HCT116 (cell line): ENCODE measurements at regions not wholly inside any gene's neighbourhood (a gene's known extent, or its start where the extent isn't known, plus 50 kb on each side); places are given as distances from the start of the nearest gene placed in this dataset.

Experiments used
- ATAC-seq: fragments of 200-7000 bp; cut with Tn5 transposase; 2 replicates; pipeline ENCODE4 v1.9.1; 2020; ENCODE audit warnings: mild to moderate bottlenecking, moderate library complexity
- BruUV-seq: library from RNA; stranded (reverse); fragments of 400-500 nt; replicated peaks from 2 replicates; lab custom pipeline; 2021; lab: Mats Ljungman, UMichigan
- CTCF ChIA-PET: fragments of 300-600 bp; sonication (Branson Sonifier 250); formaldehyde crosslinking; loops from one replicate; lab custom pipeline; 2021; ENCODE audit warnings: antibody characterized with exemption; lab: Charles Lee
- POLR2A ChIA-PET: fragments of 300-600, 350-600 bp; sonication (Branson Sonifier 250); formaldehyde crosslinking; loops from one replicate; lab custom pipeline; 2021; ENCODE audit warnings: antibody characterized with exemption; lab: Charles Lee
- RAD21 ChIA-PET, 2 experiments: fragments of 300-600 bp; sonication (Branson Sonifier 250); formaldehyde crosslinking; loops; one replicate each; lab custom pipeline; 2023; ENCODE audit warnings: low total read pairs in 2 of 2; ENCODE audit not compliant: uncharacterized antibody in 2 of 2, unreplicated experiment in 2 of 2, low non-redundant PET in 1 of 2; lab: Charles Lee
- DNase-seq: peaks from one replicate; pipeline ENCODE4 v3.0.0-alpha.2; 2010; ENCODE audit warnings: low read depth, low spot score
- H2AFZ ChIP-seq: fragments of 200-600 bp; shearing (Covaris generic), sonication (generic); 2 replicates; pipeline ENCODE4 v1.6.1; 2017; ENCODE audit warnings: low read depth, mixed run types, mixed read lengths, antibody characterized with exemption, low read length; ENCODE audit not compliant: poor library complexity, severe bottlenecking
- H3K27ac ChIP-seq: 2 replicates; pipeline ENCODE4 v1.5.1; 2012; ENCODE audit warnings: low read depth, low read length
- H3K27me3 ChIP-seq: fragments of 200-600 bp; sonication (generic); 2 replicates; pipeline ENCODE4 v1.6.1; 2016; ENCODE audit warnings: mixed run types, low read length, mixed read lengths; ENCODE audit not compliant: insufficient read depth
- H3K36me3 ChIP-seq, 2 experiments: fragments of 200-500 bp in 1 of 2; fragments of 200-600 bp in 1 of 2; sonication (Bioruptor generic) in 1 of 2; sonication (generic) in 1 of 2; 2 replicates each; pipeline versions ENCODE4 v1.5.1 to v1.6.1; 2014 to 2016; ENCODE audit warnings: low read length in 2 of 2, inconsistent platforms in 1 of 2, mixed read lengths in 1 of 2, mixed run types in 1 of 2; ENCODE audit not compliant: insufficient read depth in 2 of 2, control insufficient read depth in 1 of 2
- H3K4me1 ChIP-seq, 2 experiments: fragments of 200-600 bp in 1 of 2; sonication (generic) in 1 of 2; 2 replicates each; pipeline versions ENCODE4 v1.5.1 to v1.6.1; 2012 to 2017; ENCODE audit warnings: low read length in 2 of 2, inconsistent platforms in 1 of 2, mild to moderate bottlenecking in 1 of 2, mixed read lengths in 1 of 2, mixed run types in 1 of 2, moderate library complexity in 1 of 2; ENCODE audit not compliant: insufficient read depth in 2 of 2, control insufficient read depth in 1 of 2
- H3K4me2 ChIP-seq: fragments of 200-600 bp; sonication (generic); 2 replicates; pipeline ENCODE4 v1.6.1; 2017; ENCODE audit warnings: mixed run types, low read length, mixed read lengths
- H3K4me3 ChIP-seq, 2 experiments: fragments of 200-600 bp in 1 of 2; sonication (generic) in 1 of 2; replicated peaks in 1 of 2; 2 replicates each; pipeline ENCODE4 v1.5.1; 2011 to 2016; ENCODE audit warnings: low read length in 2 of 2, control low read depth in 1 of 2, low read depth in 1 of 2, mild to moderate bottlenecking in 1 of 2, mixed read lengths in 1 of 2, mixed run types in 1 of 2
- H3K79me2 ChIP-seq: fragments of 200-600 bp; sonication (generic); 2 replicates; pipeline ENCODE4 v1.6.1; 2017; ENCODE audit warnings: mild to moderate bottlenecking, mixed run types, low read length, moderate library complexity, mixed read lengths; ENCODE audit not compliant: insufficient read depth
- H3K9ac ChIP-seq: fragments of 200-600 bp; sonication (generic); 2 replicates; pipeline ENCODE4 v1.6.1; 2016; ENCODE audit warnings: low read length, mixed read lengths
- H3K9me2 ChIP-seq: fragments of 200-600 bp; sonication (generic), shearing (Covaris generic); 2 replicates; pipeline ENCODE4 v1.6.1; 2017; ENCODE audit warnings: mixed run types, mild to moderate bottlenecking, moderate library complexity; ENCODE audit not compliant: insufficient read depth
- H3K9me3 ChIP-seq, 2 experiments: fragments of 200-500 bp in 1 of 2; fragments of 200-600 bp in 1 of 2; sonication (Bioruptor generic) in 1 of 2; sonication (generic) in 1 of 2; 2 replicates each; pipeline ENCODE4 v1.6.1; 2014 to 2017; ENCODE audit warnings: low read length in 2 of 2, mixed read lengths in 2 of 2, inconsistent platforms in 1 of 2, low read depth in 1 of 2, mild to moderate bottlenecking in 1 of 2, mixed run types in 1 of 2, moderate library complexity in 1 of 2; ENCODE audit not compliant: control insufficient read depth in 1 of 2, insufficient read depth in 1 of 2
- H4K20me1 ChIP-seq: fragments of 200-600 bp; sonication (generic), shearing (Covaris generic); 2 replicates; pipeline ENCODE4 v1.6.1; 2017; ENCODE audit warnings: mixed run types, mild to moderate bottlenecking, moderate library complexity; ENCODE audit not compliant: insufficient read depth
- CEBPB ChIP-seq: IDR thresholded peaks from 2 replicates; pipeline ENCODE4 v1.6.1; 2012; ENCODE audit warnings: low read depth
- MAX ChIP-seq: IDR thresholded peaks from 2 replicates; pipeline ENCODE4 v1.6.1; 2012
- POLR2A ChIP-seq: IDR thresholded peaks from 2 replicates; pipeline ENCODE4 v1.7.0; 2011; ENCODE audit warnings: borderline replicate concordance; ENCODE audit not compliant: insufficient read depth, insufficient read length; ENCODE audit errors: extremely low read depth
- SP1 ChIP-seq: IDR thresholded peaks from 2 replicates; pipeline ENCODE4 v1.6.1; 2012; ENCODE audit warnings: low read depth
- ZBTB33 ChIP-seq: IDR thresholded peaks from 2 replicates; pipeline ENCODE4 v1.6.1; 2011; ENCODE audit warnings: mild to moderate bottlenecking, low read length, moderate library complexity; ENCODE audit not compliant: insufficient replicate concordance; ENCODE audit errors: extremely low read depth
- ZNF274 ChIP-seq: fragments of 200-500 bp; sonication (Bioruptor generic); IDR thresholded peaks from 2 replicates; pipeline ENCODE4 v1.6.1; 2014; ENCODE audit warnings: mild to moderate bottlenecking, low read depth, low read length, inconsistent platforms
- intact Hi-C: fragments of 100-400 bp; cut with micrococcal nuclease; formaldehyde crosslinking; loops from 2 replicates; pipeline ENCODE4 v1.10.0; 2022
- TF ChIP-seq, protein P1 (sequence below), 3 experiments: fragments of 200-600 bp in 1 of 3; sonication (generic) in 1 of 3; IDR thresholded peaks in 2 of 3; conservative IDR thresholded peaks in 1 of 3; 2 replicates each; pipeline ENCODE4 v1.5.1; 2012 to 2017; ENCODE audit warnings: low read depth in 2 of 3, low read length in 2 of 3, antibody characterized with exemption in 1 of 3, borderline replicate concordance in 1 of 3, control low read depth in 1 of 3, mild to moderate bottlenecking in 1 of 3, mixed read lengths in 1 of 3, mixed run types in 1 of 3, moderate library complexity in 1 of 3; ENCODE audit not compliant: insufficient read depth in 1 of 3

- H2AFZ ChIP-seq = peak overlapping the region; percentile 96
- DNase-seq = no peak
- H3K4me2 ChIP-seq = peak overlapping the region; percentile 72
- no peaks in the 10 kb centered on the region for H3K9me3 ChIP-seq
- TF ChIP-seq CEBPB = 0 out of 2 replicates have a peak, but pooled peaks have one; percentile 47
- TF ChIP-seq, protein P1, sequence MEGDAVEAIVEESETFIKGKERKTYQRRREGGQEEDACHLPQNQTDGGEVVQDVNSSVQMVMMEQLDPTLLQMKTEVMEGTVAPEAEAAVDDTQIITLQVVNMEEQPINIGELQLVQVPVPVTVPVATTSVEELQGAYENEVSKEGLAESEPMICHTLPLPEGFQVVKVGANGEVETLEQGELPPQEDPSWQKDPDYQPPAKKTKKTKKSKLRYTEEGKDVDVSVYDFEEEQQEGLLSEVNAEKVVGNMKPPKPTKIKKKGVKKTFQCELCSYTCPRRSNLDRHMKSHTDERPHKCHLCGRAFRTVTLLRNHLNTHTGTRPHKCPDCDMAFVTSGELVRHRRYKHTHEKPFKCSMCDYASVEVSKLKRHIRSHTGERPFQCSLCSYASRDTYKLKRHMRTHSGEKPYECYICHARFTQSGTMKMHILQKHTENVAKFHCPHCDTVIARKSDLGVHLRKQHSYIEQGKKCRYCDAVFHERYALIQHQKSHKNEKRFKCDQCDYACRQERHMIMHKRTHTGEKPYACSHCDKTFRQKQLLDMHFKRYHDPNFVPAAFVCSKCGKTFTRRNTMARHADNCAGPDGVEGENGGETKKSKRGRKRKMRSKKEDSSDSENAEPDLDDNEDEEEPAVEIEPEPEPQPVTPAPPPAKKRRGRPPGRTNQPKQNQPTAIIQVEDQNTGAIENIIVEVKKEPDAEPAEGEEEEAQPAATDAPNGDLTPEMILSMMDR (IDR thresholded peaks at IDR 0.05 in 2 of 3, conservative IDR thresholded peaks at IDR 0.05 in 1 of 3; ENCODE audit: borderline replicate concordance in 1 of 3, insufficient read depth in 1 of 3, low read depth in 2 of 3, low read length in 2 of 3) = no peak
- TF ChIP-seq, all 23 proteins: peak for 1
- H3K27ac ChIP-seq = no peak overlapping the region
- H3K9ac ChIP-seq = peak overlapping the region; percentile 7; the same call in 1 of the 2 replicates
- BruUV-seq = no TSS peak
- H3K27me3 ChIP-seq = no peaks in the 10 kb centered on the region
- peak overlapping the region; percentile 30 to 55 for H3K4me3 ChIP-seq
- RAD21 ChIA-PET = no interaction called here
- intact Hi-C loops = no loop called here
- POLR2A ChIA-PET = no interaction called here
- H3K9me2 ChIP-seq = no peaks in the 10 kb centered on the region
- CTCF ChIA-PET = no interaction called here
- H3K36me3 ChIP-seq = no peaks in the 10 kb centered on the region
- ATAC-seq = no peak
- H3K79me2 ChIP-seq = no peaks in the 10 kb centered on the region
- H3K4me1 ChIP-seq = peaks cover 0 to 3% of the 10 kb centered on the region in 2 experiments; a peak in 1 of 4 replicates
- no peaks in the 10 kb centered on the region for H4K20me1 ChIP-seq
Measured at GRCh38 chr6:122322824-122323223, 76.6 kb upstream of the HSF2 start.

- Histone ChIP-seq H3K9ac (peak overlapping the region; percentile 7; the same call in 1 of the 2 replicates), H3K9me2 (no peaks in the 10 kb centered on the region), H3K4me3 (peak overlapping the region; percentile 30 to 55), H3K4me2 (peak overlapping the region; percentile 72), H3K9me3 (no peaks in the 10 kb centered on the region), H3K4me1 (peaks cover 0 to 3% of the 10 kb centered on the region in 2 experiments; a peak in 1 of 4 replicates), H3K79me2 (no peaks in the 10 kb centered on the region), H2AFZ (peak overlapping the region; percentile 96), H3K27ac (no peak overlapping the region), H3K27me3 (no peaks in the 10 kb centered on the region), H3K36me3 (no peaks in the 10 kb centered on the region), H4K20me1 (no peaks in the 10 kb centered on the region)
- intact Hi-C loops = no loop called here
- DNase-seq (no peak), ATAC-seq (no peak)
- CTCF ChIA-PET = no interaction called here
- POLR2A ChIA-PET = no interaction called here
- RAD21 ChIA-PET = no interaction called here
- BruUV-seq = no TSS peak
- TF ChIP-seq POLR2A = no peak
- TF ChIP-seq ZNF274 = no peak
- TF ChIP-seq, protein P1 (IDR thresholded peaks at IDR 0.05 in 2 of 3, conservative IDR thresholded peaks at IDR 0.05 in 1 of 3; ENCODE audit: borderline replicate concordance in 1 of 3, insufficient read depth in 1 of 3, low read depth in 2 of 3, low read length in 2 of 3) = no peak
- TF ChIP-seq MAX = no peak
- no peak for TF ChIP-seq ZBTB33
- no peak for TF ChIP-seq SP1
Measured at GRCh38 chr6:122323361-122323760, 76.1 kb upstream of the HSF2 start.
